ENCODE measurements at regions not wholly inside any gene's neighbourhood (a gene's known extent, or its start where the extent isn't known, plus 50 kb on each side); places are given as distances from the start of the nearest gene placed in this dataset.

DNA sequence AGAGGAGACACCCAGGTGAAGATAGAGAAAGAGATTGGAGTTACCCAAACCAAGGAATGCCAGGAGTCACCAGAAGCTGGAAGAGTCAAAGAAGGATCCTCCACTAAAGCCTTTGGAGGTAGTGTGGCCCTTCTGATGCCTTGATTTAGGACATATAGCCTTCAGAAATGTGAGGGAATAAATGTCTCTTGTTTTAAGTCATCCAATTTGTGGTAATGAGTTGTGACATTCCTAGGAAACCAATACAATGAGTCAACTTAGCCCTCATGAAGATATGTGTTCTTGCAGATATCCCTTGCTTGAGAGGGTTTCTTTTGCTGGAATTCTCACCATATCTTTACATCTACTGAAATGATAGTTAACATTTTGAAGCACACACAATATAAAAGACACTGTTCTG, 58.8 kb downstream of the CCER1 start:
- no peak for TF ChIP-seq EZH2phosphoT487 (IDR thresholded peaks at IDR 0.05; ENCODE audit: low read depth)
- TF ChIP-seq, protein P1, sequence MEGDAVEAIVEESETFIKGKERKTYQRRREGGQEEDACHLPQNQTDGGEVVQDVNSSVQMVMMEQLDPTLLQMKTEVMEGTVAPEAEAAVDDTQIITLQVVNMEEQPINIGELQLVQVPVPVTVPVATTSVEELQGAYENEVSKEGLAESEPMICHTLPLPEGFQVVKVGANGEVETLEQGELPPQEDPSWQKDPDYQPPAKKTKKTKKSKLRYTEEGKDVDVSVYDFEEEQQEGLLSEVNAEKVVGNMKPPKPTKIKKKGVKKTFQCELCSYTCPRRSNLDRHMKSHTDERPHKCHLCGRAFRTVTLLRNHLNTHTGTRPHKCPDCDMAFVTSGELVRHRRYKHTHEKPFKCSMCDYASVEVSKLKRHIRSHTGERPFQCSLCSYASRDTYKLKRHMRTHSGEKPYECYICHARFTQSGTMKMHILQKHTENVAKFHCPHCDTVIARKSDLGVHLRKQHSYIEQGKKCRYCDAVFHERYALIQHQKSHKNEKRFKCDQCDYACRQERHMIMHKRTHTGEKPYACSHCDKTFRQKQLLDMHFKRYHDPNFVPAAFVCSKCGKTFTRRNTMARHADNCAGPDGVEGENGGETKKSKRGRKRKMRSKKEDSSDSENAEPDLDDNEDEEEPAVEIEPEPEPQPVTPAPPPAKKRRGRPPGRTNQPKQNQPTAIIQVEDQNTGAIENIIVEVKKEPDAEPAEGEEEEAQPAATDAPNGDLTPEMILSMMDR (IDR thresholded peaks at IDR 0.05; ENCODE audit: low read depth, low read length), result no peak
- Histone ChIP-seq H2AFZ (ENCODE audit: low read depth, low read length) (no peak overlapping the region), H3K4me3 (ENCODE audit: low read length) (no peak overlapping the region), H3K9me3 (ENCODE audit: insufficient read depth, low read length) (no peaks in the 10 kb centered on the region), H3K27ac (ENCODE audit: low read length) (no peak overlapping the region), H3K4me1 (ENCODE audit: low read length) (no peaks in the 10 kb centered on the region), H3K9ac (ENCODE audit: low read length) (no peak overlapping the region), H3K36me3 (replicated peaks; ENCODE audit: low read depth, low read length) (no peaks in the 10 kb centered on the region), H3K4me2 (ENCODE audit: low read length) (no peak overlapping the region), H4K20me1 (ENCODE audit: insufficient read depth, low read length) (no peaks in the 10 kb centered on the region), H3K79me2 (ENCODE audit: low read length) (no peaks in the 10 kb centered on the region), H3K27me3 (ENCODE audit: low read depth, low read length) (no peaks in the 10 kb centered on the region)

DNA sequence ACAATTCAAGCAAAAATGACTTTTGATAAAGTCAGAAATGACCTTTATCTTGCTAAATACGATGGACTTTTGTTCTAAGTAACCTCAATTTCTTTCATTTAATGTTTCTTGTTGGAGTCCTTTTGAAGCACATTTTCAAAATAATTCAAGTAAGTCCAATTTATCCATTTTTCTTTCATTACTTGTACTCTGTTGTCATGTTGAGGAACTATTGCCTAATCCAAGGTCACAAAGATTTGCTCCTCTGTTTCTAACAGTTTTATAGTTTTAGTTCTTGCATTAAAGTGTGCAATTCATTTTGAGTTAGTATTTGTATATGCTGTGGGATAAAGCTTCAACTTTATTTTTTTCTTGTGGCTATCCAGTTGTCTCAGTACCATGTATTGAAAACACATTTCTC, 66.7 kb downstream of the CCER1 start:
- H4K20me1 ChIP-seq (ENCODE audit: insufficient read depth, low read length), result no peaks in the 10 kb centered on the region
- no peak overlapping the region for H3K4me2 ChIP-seq (ENCODE audit: low read length)
- no peak overlapping the region for H2AFZ ChIP-seq (ENCODE audit: low read depth, low read length)
- H3K4me1 ChIP-seq (ENCODE audit: low read length), result no peaks in the 10 kb centered on the region
- H3K4me3 ChIP-seq (ENCODE audit: low read length), result no peak overlapping the region
- H3K9me3 ChIP-seq (ENCODE audit: insufficient read depth, low read length), result no peaks in the 10 kb centered on the region
- TF ChIP-seq, protein P1 (IDR thresholded peaks at IDR 0.05; ENCODE audit: low read depth, low read length), result no peak
- no peak for TF ChIP-seq EZH2phosphoT487 (IDR thresholded peaks at IDR 0.05; ENCODE audit: low read depth)
- H3K36me3 ChIP-seq (replicated peaks; ENCODE audit: low read depth, low read length), result no peaks in the 10 kb centered on the region
- no peaks in the 10 kb centered on the region for H3K79me2 ChIP-seq (ENCODE audit: low read length)
- H3K27ac ChIP-seq (ENCODE audit: low read length), result no peak overlapping the region
- no peaks in the 10 kb centered on the region for H3K27me3 ChIP-seq (ENCODE audit: low read depth, low read length)
- H3K9ac ChIP-seq (ENCODE audit: low read length), result no peak overlapping the region

DNA sequence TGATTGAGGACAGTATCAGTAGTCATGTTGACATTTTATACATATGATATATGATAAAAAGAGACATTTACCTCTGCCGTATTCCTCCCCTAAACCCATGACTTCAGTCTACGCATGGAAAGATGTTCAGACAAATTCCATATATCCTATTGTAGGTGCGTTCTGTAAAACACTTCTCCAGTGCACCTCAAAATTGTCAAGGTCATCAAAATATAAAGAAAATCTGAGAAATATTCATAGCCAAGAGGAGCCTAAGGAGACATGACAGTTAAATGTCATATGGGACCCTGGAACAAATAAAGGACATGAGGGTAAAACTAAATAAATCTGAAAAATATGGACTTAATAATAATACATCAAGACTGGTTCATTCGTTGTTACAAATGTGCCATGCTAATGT, 71.5 kb downstream of the CCER1 start:
- no peak overlapping the region for H3K4me3 ChIP-seq (ENCODE audit: low read length)
- no peak overlapping the region for H2AFZ ChIP-seq (ENCODE audit: low read depth, low read length)
- no peaks in the 10 kb centered on the region for H3K4me1 ChIP-seq (ENCODE audit: low read length)
- H3K4me2 ChIP-seq (ENCODE audit: low read length), result no peak overlapping the region
- H3K27me3 ChIP-seq (ENCODE audit: low read depth, low read length), result no peaks in the 10 kb centered on the region
- TF ChIP-seq, protein P1 (IDR thresholded peaks at IDR 0.05; ENCODE audit: low read depth, low read length), result no peak
- TF ChIP-seq EZH2phosphoT487 (IDR thresholded peaks at IDR 0.05; ENCODE audit: low read depth), result no peak
- no peaks in the 10 kb centered on the region for H4K20me1 ChIP-seq (ENCODE audit: insufficient read depth, low read length)
- H3K9ac ChIP-seq (ENCODE audit: low read length), result no peak overlapping the region
- H3K9me3 ChIP-seq (ENCODE audit: insufficient read depth, low read length), result no peaks in the 10 kb centered on the region
- H3K27ac ChIP-seq (ENCODE audit: low read length), result no peak overlapping the region
- H3K36me3 ChIP-seq (replicated peaks; ENCODE audit: low read depth, low read length), result no peaks in the 10 kb centered on the region
- no peaks in the 10 kb centered on the region for H3K79me2 ChIP-seq (ENCODE audit: low read length)

- TF ChIP-seq, protein P1 (IDR thresholded peaks at IDR 0.05; ENCODE audit: low read depth, low read length), result no peak
- no peak for TF ChIP-seq EZH2phosphoT487 (IDR thresholded peaks at IDR 0.05; ENCODE audit: low read depth)
- H3K4me1 ChIP-seq (ENCODE audit: low read length), result no peaks in the 10 kb centered on the region
- no peaks in the 10 kb centered on the region for H3K36me3 ChIP-seq (replicated peaks; ENCODE audit: low read depth, low read length)
- H3K9ac ChIP-seq (ENCODE audit: low read length), result no peak overlapping the region
- no peaks in the 10 kb centered on the region for H4K20me1 ChIP-seq (ENCODE audit: insufficient read depth, low read length)
- H2AFZ ChIP-seq (ENCODE audit: low read depth, low read length), result no peak overlapping the region
- no peak overlapping the region for H3K27ac ChIP-seq (ENCODE audit: low read length)
- H3K4me3 ChIP-seq (ENCODE audit: low read length), result no peak overlapping the region
- no peaks in the 10 kb centered on the region for H3K79me2 ChIP-seq (ENCODE audit: low read length)
- H3K4me2 ChIP-seq (ENCODE audit: low read length), result no peak overlapping the region
- no peaks in the 10 kb centered on the region for H3K9me3 ChIP-seq (ENCODE audit: insufficient read depth, low read length)
- no peaks in the 10 kb centered on the region for H3K27me3 ChIP-seq (ENCODE audit: low read depth, low read length)
Observed at GRCh38 chr12:90871726-90872096, 83.3 kb downstream of the CCER1 start.
